Heart right ventricle (tissue), 16 donors: ENCODE measurements at regions not wholly inside any gene's neighbourhood (a gene's known extent, or its start where the extent isn't known, plus 50 kb on each side); places are given as distances from the start of the nearest gene placed in this dataset.

ENCODE experiments used
- ATAC-seq, 8 donors: fragments of 200-7000 bp; cut with Tn5 transposase; one replicate each; pipeline ENCODE4 v1.9.1; 2020; ENCODE audit warnings: mild to moderate bottlenecking in 8 of 8, moderate library complexity in 8 of 8, moderate number of reproducible peaks in 1 of 8
- DNase-seq, 2 donors: peaks; one replicate each; pipeline ENCODE4 v3.0.0-alpha.2; 2020
- H3K27ac ChIP-seq, 10 donors: fragments of 200-600 bp; sonication (generic) in 2 of 10; one replicate each; pipeline versions ENCODE4 v1.5.0 to v1.8.0; 2020 to 2022; ENCODE audit warnings: mild to moderate bottlenecking in 3 of 10
- H3K27me3 ChIP-seq, 7 donors: fragments of 200-600 bp; one replicate each; pipeline ENCODE4 v1.8.0; 2021 to 2022; ENCODE audit warnings: mild to moderate bottlenecking in 2 of 7
- H3K36me3 ChIP-seq, 9 donors: fragments of 200-600 bp; sonication (generic) in 1 of 9; one replicate each; pipeline versions ENCODE4 v1.5.0 to v1.8.0; 2020 to 2022; ENCODE audit warnings: mild to moderate bottlenecking in 2 of 9
- H3K4me1 ChIP-seq, 9 donors: fragments of 200-600 bp; sonication (generic) in 1 of 9; one replicate each; pipeline versions ENCODE4 v1.5.0 to v1.8.0; 2020 to 2022; ENCODE audit warnings: mild to moderate bottlenecking in 4 of 9
- H3K4me3 ChIP-seq, 10 donors: fragments of 200-600 bp; sonication (generic) in 2 of 10; one replicate each; pipeline versions ENCODE4 v1.5.0 to v1.8.0; 2020 to 2022; ENCODE audit warnings: mild to moderate bottlenecking in 7 of 10, moderate library complexity in 2 of 10
- H3K9me3 ChIP-seq, 11 donors: fragments of 200-600 bp in 10 of 11; sonication (generic) in 2 of 11; one replicate each; pipeline versions ENCODE4 v1.5.0 to v1.8.0; 2013 to 2022; ENCODE audit warnings: mild to moderate bottlenecking in 2 of 11, control low read depth in 1 of 11, moderate library complexity in 1 of 11
- CTCF ChIP-seq, 9 donors: fragments of 200-600 bp; sonication (generic) in 2 of 9; IDR thresholded peaks; one replicate each; pipeline versions ENCODE4 v1.5.0 to v1.8.0; 2021 to 2022; ENCODE audit warnings: antibody characterized with exemption in 9 of 9, mild to moderate bottlenecking in 5 of 9, moderate library complexity in 1 of 9
- WGBS, 2 donors: extraction: QIAGEN DNeasy Blood & Tissue Kit; methylation state at CpG; one replicate each; pipeline ENCODE4 v1.1.7; 2013; ENCODE audit warnings: inconsistent platforms in 1 of 2; 5-methylcytosine and 5-hydroxymethylcytosine counted together
- intact Hi-C, 10 donors: fragments of 100-400 bp; cut with DNase I; formaldehyde crosslinking; loops; one replicate each; pipeline versions ENCODE4 v1.11.1 to v1.14.2; 2022
- donor health status: Arrhythmogenic right ventricular cardiomyopathy.
- donor health status: ischemic (EF 13 %, LVEDD 7.1; RV severe dilation, severe dysfunction).
- donor health status: healthy with polysubstance abuse.
- donor health status: DM: no; HTN: yes; CAD: no.
- donor health status: DM: no; HTN: no; CAD: no.
- donor health status: ischemic (EF 25% LVEDD 6.9; RV normal size, moderate dysfunction).
- donor health status: ischemic (EF 25% LVEDD 5.7; RV mildly dilated, moderate dysfunction).
- donor health status: healthy.
- donor health status: DM: yes; HTN: yes; CAD: no.
- donor health status: Ischemic cardiomyopathy.
- donor health status: ischemic (EF 35%, LVEDD 5.7; RV mildly dilated, moderate dysfunction).
- donor health status: nonischemic (EF 11% LVEDD 7.7; RV severe dilation, severe dysfunction).
- donor health status: DM: yes; HTN: yes; CAD: no.
- donor health status: PGD.
- donor health status: ischemic (EF 29% LVEDD 5.4; RV normal size, mild dysfunction).
- donor health status: nonischemic (EF 23%, LVEDD 6.1; RV moderate dilation, normal function).

GRCh38 chr4:107283587-107284559 is 247.8 kb upstream of the DKK2 start:
- Histone ChIP-seq H3K4me1 (no peaks in the 10 kb centered on the region), H3K36me3 (no peaks in the 10 kb centered on the region), H3K27ac (no peak overlapping the region), H3K4me3 (no peak overlapping the region), H3K27me3 (no peaks in the 10 kb centered on the region), H3K9me3 (peaks cover 0 to 1% (median 0%) of the 10 kb centered on the region in 11 donors)
- DNase-seq (no peak), ATAC-seq (no peak)
- 25 to 33% methylated on average over 4 of the region's 4 CpGs for WGBS, 2 donors
- intact Hi-C loops = no loop called here
- no peak for TF ChIP-seq CTCF (IDR thresholded peaks at IDR 0.05)

GRCh38 chr4:107279733-107280132 is 243.6 kb upstream of the DKK2 start:
- ATAC-seq = no peak
- intact Hi-C loops = no loop called here

GRCh38 chr4:107278791-107279483 is 242.8 kb upstream of the DKK2 start:
- H3K9me3 ChIP-seq = peaks cover 0 to 1% (median 0%) of the 10 kb centered on the region in 11 donors
- no peaks in the 10 kb centered on the region for H3K4me1 ChIP-seq
- intact Hi-C loops = no loop called here
- ATAC-seq (no peak), DNase-seq (no peak)
- H3K36me3 ChIP-seq = no peaks in the 10 kb centered on the region
- no peak overlapping the region for H3K4me3 ChIP-seq
- 68 to 76% methylated on average over 4 of the region's 4 CpGs for WGBS, 2 donors
- no peak overlapping the region for H3K27ac ChIP-seq
- H3K27me3 ChIP-seq = peaks cover 0 to 4% (median 0%) of the 10 kb centered on the region in 7 donors
- no peak for TF ChIP-seq CTCF (IDR thresholded peaks at IDR 0.05)

More at GRCh38 chr4:107279733-107280132, 243.6 kb upstream of the DKK2 start:
- DNase-seq = no peak
- no peak overlapping the region for H3K4me3 ChIP-seq
- H3K27me3 ChIP-seq = peaks cover 0 to 4% (median 0%) of the 10 kb centered on the region in 7 donors
- no peak overlapping the region for H3K27ac ChIP-seq
- no peaks in the 10 kb centered on the region for H3K4me1 ChIP-seq
- TF ChIP-seq CTCF (IDR thresholded peaks at IDR 0.05) = no peak
- peaks cover 0 to 1% (median 0%) of the 10 kb centered on the region in 11 donors for H3K9me3 ChIP-seq
- no peaks in the 10 kb centered on the region for H3K36me3 ChIP-seq

GRCh38 chr4:107276052-107276451 is 239.9 kb upstream of the DKK2 start:
- DNase-seq = no peak
- no peak for TF ChIP-seq CTCF (IDR thresholded peaks at IDR 0.05)
- Histone ChIP-seq H3K36me3 (no peaks in the 10 kb centered on the region), H3K4me1 (no peaks in the 10 kb centered on the region), H3K27ac (no peak overlapping the region), H3K9me3 (no peaks in the 10 kb centered on the region), H3K4me3 (no peak overlapping the region), H3K27me3 (peaks cover 0 to 4% (median 0%) of the 10 kb centered on the region in 7 donors)
- ATAC-seq = no peak
- intact Hi-C loops = no loop called here
